BLaER1 (cell line): ENCODE measurements at regions not wholly inside any gene's neighbourhood (a gene's known extent, or its start where the extent isn't known, plus 50 kb on each side); places are given as distances from the start of the nearest gene placed in this dataset.
A peak's percentile ranks its signal among the peaks of the same experiment; 100 is the strongest.
"Not testable (repeated sequence)": the region's sequence is repeated elsewhere in the genome, so short reads cannot be mapped to it uniquely, and the experiment has no call there.

ENCODE experiments used
- H3K27ac ChIP-seq: shearing (Covaris generic); formaldehyde crosslinking; 2 replicates; pipeline ENCODE4 v1.8.1; 2022
- H3K27me3 ChIP-seq: shearing (Covaris generic); formaldehyde crosslinking; 2 replicates; pipeline ENCODE4 v1.8.1; 2022
- H3K36me3 ChIP-seq: shearing (Covaris generic); formaldehyde crosslinking; 2 replicates; pipeline ENCODE4 v1.8.1; 2022
- H3K4me1 ChIP-seq: shearing (Covaris generic); formaldehyde crosslinking; 2 replicates; pipeline ENCODE4 v1.8.1; 2022
- H3K4me2 ChIP-seq: shearing (Covaris generic); formaldehyde crosslinking; 2 replicates; pipeline ENCODE4 v1.8.1; 2022
- H3K4me3 ChIP-seq: shearing (Covaris generic); formaldehyde crosslinking; 2 replicates; pipeline ENCODE4 v1.8.1; 2022
- H3K9ac ChIP-seq: shearing (Covaris generic); formaldehyde crosslinking; 2 replicates; pipeline ENCODE4 v1.8.1; 2022
- H3K9me3 ChIP-seq: shearing (Covaris generic); formaldehyde crosslinking; 2 replicates; pipeline ENCODE4 v1.8.1; 2022
- H4K20me1 ChIP-seq: shearing (Covaris generic); formaldehyde crosslinking; 2 replicates; pipeline ENCODE4 v1.8.1; 2022
- Cebpa-rat ChIP-seq: shearing (Covaris generic); IDR thresholded peaks from 2 replicates; pipeline ENCODE4 v1.8.1; 2022

DNA sequence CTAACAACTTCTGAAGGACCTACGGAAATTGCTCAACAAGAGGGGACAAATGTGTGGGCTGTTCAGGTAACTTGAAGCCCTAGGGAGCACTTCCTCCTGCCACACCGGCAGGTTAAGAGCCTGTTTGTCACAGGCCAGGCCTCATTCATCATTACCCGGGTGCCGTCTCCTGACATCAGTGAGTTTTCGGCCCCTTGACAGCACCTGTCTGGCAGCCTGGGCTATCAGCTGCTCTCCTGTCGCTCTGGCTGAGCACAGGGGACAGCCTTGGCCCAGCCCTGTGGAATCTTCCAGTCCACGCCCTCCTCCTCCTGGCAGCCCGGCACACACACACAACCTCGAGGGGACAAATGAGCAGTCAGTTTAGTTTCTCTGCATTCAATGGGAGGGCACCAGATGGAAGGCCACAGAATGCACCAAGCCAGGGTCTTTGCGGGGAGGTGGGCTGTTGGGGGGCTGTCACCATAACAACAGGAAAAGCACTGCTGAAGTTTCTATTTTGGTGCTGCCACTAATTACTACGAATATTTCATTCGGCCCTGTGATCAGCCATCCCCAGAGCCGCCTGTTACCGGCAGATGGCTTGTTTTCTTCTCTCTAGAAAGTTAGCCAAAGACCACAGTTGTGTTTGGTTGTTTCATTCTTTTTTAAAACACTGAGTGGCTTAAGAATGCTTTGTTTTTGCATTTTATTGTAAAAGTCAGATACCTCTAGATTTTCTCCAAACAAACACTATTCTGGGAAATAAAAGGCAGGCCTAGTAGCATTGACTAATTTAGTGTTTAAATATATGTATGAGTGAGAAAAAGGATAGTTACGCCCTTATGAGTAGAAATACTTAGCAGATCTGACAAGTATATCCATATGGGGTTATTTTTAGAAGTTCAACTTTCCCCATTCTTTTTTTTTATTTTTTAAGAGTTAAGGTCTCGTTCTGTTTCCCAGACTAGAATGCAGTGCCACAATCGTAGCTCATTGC lies 189.9 kb upstream of the NDUFV2 start:
- H3K27ac ChIP-seq, result peak overlapping the region; percentile 84
- H3K4me1 ChIP-seq, result peaks cover 54% of the 10 kb centered on the region
- H3K36me3 ChIP-seq, result peaks cover 4% of the 10 kb centered on the region; the same call in 1 of the 2 replicates
- H3K9ac ChIP-seq, result peak overlapping the region; percentile 59
- TF ChIP-seq Cebpa-rat, result no peak
- peaks cover 54% of the 10 kb centered on the region for H3K9me3 ChIP-seq
- H3K4me2 ChIP-seq, result peak overlapping the region; percentile 88
- H3K27me3 ChIP-seq, result no peaks in the 10 kb centered on the region
- H4K20me1 ChIP-seq, result no peaks in the 10 kb centered on the region
- peak overlapping the region; percentile 43 for H3K4me3 ChIP-seq

- H3K4me2 ChIP-seq, result peak overlapping the region; percentile 88
- H3K27ac ChIP-seq, result peak overlapping the region; percentile 84
- H3K9me3 ChIP-seq, result peaks cover 50% of the 10 kb centered on the region
- H3K9ac ChIP-seq, result peak overlapping the region; percentile 59; the same call in 1 of the 2 replicates
- H3K36me3 ChIP-seq, H4K20me1 ChIP-seq, H3K27me3 ChIP-seq: not testable (repeated sequence)
- H3K4me1 ChIP-seq, result peaks cover 54% of the 10 kb centered on the region
- peak overlapping the region; percentile 29; the same call in 1 of the 2 replicates for H3K4me3 ChIP-seq
Observed at GRCh38 chr18:8913606-8914403, 188.7 kb upstream of the NDUFV2 start.

- peaks cover 42% of the 10 kb centered on the region for H3K9me3 ChIP-seq
- H3K4me2 ChIP-seq, result peak overlapping the region; percentile 88
- peak overlapping the region; percentile 84 for H3K27ac ChIP-seq
- H3K9ac ChIP-seq, H3K36me3 ChIP-seq, H3K27me3 ChIP-seq, H4K20me1 ChIP-seq: not testable (repeated sequence)
- peak overlapping the region; percentile 29; the same call in 1 of the 2 replicates for H3K4me3 ChIP-seq
- peaks cover 54% of the 10 kb centered on the region for H3K4me1 ChIP-seq
Observed at GRCh38 chr18:8914404-8915264, 187.9 kb upstream of the NDUFV2 start.

GRCh38 chr18:8920856-8921787 lies 181.4 kb upstream of the NDUFV2 start:
- not testable (repeated sequence) for H3K36me3 ChIP-seq, H4K20me1 ChIP-seq, H3K27me3 ChIP-seq, H3K4me1 ChIP-seq, H3K4me2 ChIP-seq, H3K4me3 ChIP-seq, H3K27ac ChIP-seq, H3K9ac ChIP-seq
- peaks cover 26% of the 10 kb centered on the region for H3K9me3 ChIP-seq

GRCh38 chr18:8926464-8926863 lies 176.0 kb upstream of the NDUFV2 start:
- Histone ChIP-seq H3K4me2 (no peak overlapping the region), H4K20me1 (no peaks in the 10 kb centered on the region), H3K9ac (no peak overlapping the region), H3K36me3 (0 out of 2 replicates have a peak, but pooled peaks cover 4% of the 10 kb centered on the region), H3K4me3 (no peak overlapping the region; the same call in 1 of the 2 replicates), H3K27ac (no peak overlapping the region), H3K4me1 (peaks cover 9% of the 10 kb centered on the region; the same call in 1 of the 2 replicates), H3K27me3 (no peaks in the 10 kb centered on the region), H3K9me3 (peaks cover 69% of the 10 kb centered on the region)
- no peak for TF ChIP-seq Cebpa-rat

DNA sequence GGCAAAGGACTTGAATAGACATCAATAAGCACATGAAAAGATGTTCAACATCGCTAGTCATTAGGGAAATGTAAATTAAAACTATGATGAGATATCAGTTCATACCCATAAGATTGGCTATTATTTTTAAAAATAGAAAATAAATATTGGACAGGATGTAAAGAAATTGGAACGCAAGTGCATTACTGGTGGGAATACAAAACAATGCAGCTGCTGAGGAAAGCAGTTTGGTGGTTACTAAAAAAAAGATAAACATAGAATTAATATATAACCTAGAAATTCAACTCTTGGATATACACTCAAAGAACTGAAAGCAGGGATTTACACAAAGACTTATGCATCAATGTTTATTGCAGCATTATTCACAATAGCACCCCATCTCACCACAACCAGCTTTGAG lies 174.5 kb upstream of the NDUFV2 start:
- Histone ChIP-seq H4K20me1 (no peaks in the 10 kb centered on the region), H3K27ac (no peak overlapping the region), H3K9me3 (peaks cover 78% of the 10 kb centered on the region), H3K27me3 (no peaks in the 10 kb centered on the region), H3K36me3 (0 out of 2 replicates have a peak, but pooled peaks cover 6% of the 10 kb centered on the region), H3K4me2 (no peak overlapping the region), H3K9ac (no peak overlapping the region), H3K4me3 (no peak overlapping the region), H3K4me1 (peaks cover 10% of the 10 kb centered on the region; the same call in 1 of the 2 replicates)
- TF ChIP-seq Cebpa-rat, result no peak

DNA sequence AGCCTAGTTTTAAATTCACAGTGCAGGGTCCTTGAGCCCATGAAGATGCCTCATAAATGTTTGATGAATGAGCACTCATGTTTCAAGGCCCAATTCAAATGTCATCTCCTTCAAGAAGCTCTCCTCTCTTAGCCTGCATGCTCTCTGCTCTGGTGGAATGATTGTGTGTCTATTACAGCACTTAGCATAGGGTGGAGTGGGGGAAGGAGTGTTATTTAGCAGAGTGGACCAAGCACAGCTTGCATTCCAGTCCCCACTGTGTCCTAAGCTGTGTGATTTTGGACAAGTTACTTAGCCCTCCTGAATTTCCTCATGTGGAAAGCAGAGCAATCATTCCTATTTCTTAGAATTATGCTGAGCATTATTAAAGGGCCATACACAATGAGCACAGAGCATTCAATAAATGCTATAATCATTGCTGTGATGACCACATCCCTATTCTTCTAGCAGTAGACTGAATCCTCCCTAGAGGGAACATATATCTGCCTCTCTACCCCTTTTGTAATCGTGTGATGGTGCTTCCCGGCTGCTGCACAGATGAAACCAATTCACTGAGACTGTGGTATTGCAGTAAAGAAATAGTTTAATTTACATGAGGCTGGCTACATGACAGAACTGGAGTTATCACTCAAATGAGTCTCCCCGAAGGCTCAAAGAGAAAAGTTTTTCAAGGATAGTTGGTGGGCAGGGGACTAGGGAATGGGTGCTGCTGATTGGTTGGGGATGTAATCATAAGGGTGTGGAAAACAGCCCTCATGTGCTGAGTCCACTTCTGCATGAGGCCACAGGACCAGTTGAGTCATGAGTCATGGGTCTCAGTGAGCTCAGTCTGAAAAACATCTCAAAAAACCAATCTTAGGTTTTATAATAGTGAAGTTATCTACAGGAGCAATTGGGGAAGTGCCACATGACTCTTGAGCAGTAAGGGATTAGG lies 173.4 kb upstream of the NDUFV2 start:
- H3K9ac ChIP-seq, result no peak overlapping the region
- H3K4me1 ChIP-seq, result peaks cover 10% of the 10 kb centered on the region; the same call in 1 of the 2 replicates
- no peak for TF ChIP-seq Cebpa-rat
- 0 out of 2 replicates have a peak, but pooled peaks cover 7% of the 10 kb centered on the region for H3K36me3 ChIP-seq
- no peak overlapping the region for H3K4me2 ChIP-seq
- no peak overlapping the region for H3K27ac ChIP-seq
- H3K4me3 ChIP-seq, result no peak overlapping the region
- no peaks in the 10 kb centered on the region for H4K20me1 ChIP-seq
- H3K9me3 ChIP-seq, result peaks cover 84% of the 10 kb centered on the region
- no peaks in the 10 kb centered on the region for H3K27me3 ChIP-seq
